CD4-positive, alpha-beta memory T cell (primary cell): ENCODE measurements at regions not wholly inside any gene's neighbourhood (a gene's known extent, or its start where the extent isn't known, plus 50 kb on each side); places are given as distances from the start of the nearest gene placed in this dataset.

Experiments
- CTCF ChIA-PET: fragments of 350-600 bp; sonication (Branson Sonifier 250); formaldehyde crosslinking; loops from one replicate; lab custom pipeline; 2021; ENCODE audit warnings: inconsistent platforms; ENCODE audit not compliant: partially characterized antibody; lab: Charles Lee
- POLR2A ChIA-PET: fragments of 350-600 bp; sonication (Branson Sonifier 250); formaldehyde crosslinking; loops from one replicate; lab custom pipeline; 2021; ENCODE audit not compliant: partially characterized antibody; lab: Charles Lee
- DNase-seq, 5 donors: peaks; one replicate each; pipeline versions ENCODE4 v3.0.0 to v3.0.0-alpha.2; 2020 to 2022; ENCODE audit warnings: mixed read lengths in 1 of 5
- H3K27ac ChIP-seq: one replicate; pipeline ENCODE4 v1.7.0; 2013; ENCODE audit warnings: low read depth, low read length
- H3K27me3 ChIP-seq: 2 replicates; pipeline ENCODE4 v1.7.0; 2013; ENCODE audit warnings: mild to moderate bottlenecking, low read length, moderate library complexity; ENCODE audit not compliant: insufficient read depth
- H3K36me3 ChIP-seq: 2 replicates; pipeline ENCODE4 v1.7.0; 2013; ENCODE audit warnings: mild to moderate bottlenecking, low read length, moderate library complexity; ENCODE audit not compliant: insufficient read depth
- H3K4me1 ChIP-seq: 2 replicates; pipeline ENCODE4 v1.7.0; 2013; ENCODE audit warnings: mild to moderate bottlenecking, low read length, moderate library complexity; ENCODE audit not compliant: insufficient read depth
- H3K4me3 ChIP-seq, 2 donors: one replicate each; pipeline ENCODE4 v1.7.0; 2013; ENCODE audit warnings: low read length in 2 of 2, mild to moderate bottlenecking in 1 of 2
- H3K9me3 ChIP-seq, 2 donors: one replicate each; pipeline ENCODE4 v1.7.0; 2013; ENCODE audit warnings: low read length in 2 of 2, control low read depth in 1 of 2; ENCODE audit not compliant: control insufficient read depth in 1 of 2
- H3K27ac Mint-ChIP-seq, 7 donors: one replicate each; pipeline ENCODE4 v1.8.0; 2020 to 2021; ENCODE audit warnings: mixed read lengths in 7 of 7, mild to moderate bottlenecking in 6 of 7, inconsistent platforms in 3 of 7, moderate library complexity in 3 of 7
- H3K27me3 Mint-ChIP-seq, 2 donors: one replicate each; pipeline ENCODE4 v1.8.0; 2020 to 2021; ENCODE audit warnings: mixed read lengths in 2 of 2
- H3K36me3 Mint-ChIP-seq, 2 donors: one replicate each; pipeline ENCODE4 v1.8.0; 2020 to 2021; ENCODE audit warnings: mixed read lengths in 2 of 2, inconsistent platforms in 1 of 2, mild to moderate bottlenecking in 1 of 2
- H3K4me1 Mint-ChIP-seq, 4 donors: one replicate each; pipeline ENCODE4 v1.8.0; 2020 to 2021; ENCODE audit warnings: mixed read lengths in 4 of 4, mild to moderate bottlenecking in 1 of 4
- H3K4me3 Mint-ChIP-seq, 8 donors: one replicate each; pipeline ENCODE4 v1.8.0; 2020 to 2021; ENCODE audit warnings: mixed read lengths in 8 of 8, mild to moderate bottlenecking in 7 of 8, moderate library complexity in 6 of 8, inconsistent platforms in 3 of 8
- H3K9me3 Mint-ChIP-seq, 8 donors: one replicate each; pipeline ENCODE4 v1.8.0; 2020 to 2021; ENCODE audit warnings: mixed read lengths in 8 of 8, mild to moderate bottlenecking in 5 of 8, inconsistent platforms in 3 of 8, moderate library complexity in 1 of 8
- intact Hi-C: fragments of 100-400 bp; cut with micrococcal nuclease; formaldehyde crosslinking; loops from one replicate; pipeline ENCODE4 v1.15.1; 2023

DNA sequence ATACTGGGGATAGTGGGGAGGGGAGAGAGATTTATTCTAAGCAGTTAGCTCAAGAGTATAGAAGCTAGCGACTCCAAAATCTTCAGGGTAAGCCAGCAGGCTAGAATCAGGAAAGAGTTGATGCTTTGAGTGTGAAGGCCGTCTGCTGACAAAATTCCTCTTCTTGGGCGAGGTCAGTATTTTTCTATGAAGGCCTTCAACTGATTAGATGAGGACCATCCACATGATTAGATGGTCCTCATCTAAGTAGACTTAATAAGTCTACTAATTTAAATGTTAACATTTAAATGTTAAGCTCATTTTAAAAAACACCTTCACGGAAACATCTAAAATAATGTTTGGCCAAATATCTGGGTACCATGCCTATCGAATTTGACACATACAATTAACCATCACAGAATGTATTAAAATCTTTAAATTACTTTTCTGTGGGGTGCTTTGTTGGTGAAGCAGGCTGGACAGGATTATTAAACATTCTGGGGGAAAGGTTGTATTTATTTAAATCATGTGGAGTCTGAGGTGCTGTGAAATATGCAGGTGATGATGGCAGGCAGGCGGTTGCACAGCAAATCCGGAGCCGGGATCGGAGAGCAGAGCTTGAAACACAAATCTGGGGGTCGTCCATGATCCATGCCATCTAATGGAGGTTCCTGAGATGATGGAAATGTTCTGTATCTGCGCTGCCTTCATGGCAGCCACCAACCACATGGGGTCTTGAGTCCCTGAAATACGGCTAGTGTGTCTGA, 49.8 kb upstream of the ADORA2B start:
- H3K27ac Mint-ChIP-seq, result no peak overlapping the region
- no peak overlapping the region for H3K27ac ChIP-seq
- intact Hi-C loops, result no loop called here
- ChIA-PET CTCF (no interaction called here), POLR2A (no interaction called here)
- H3K4me1 Mint-ChIP-seq, result peaks cover 10 to 28% (median 11%) of the 10 kb centered on the region in 4 donors
- H3K4me3 ChIP-seq, result no peak overlapping the region
- H3K4me3 Mint-ChIP-seq, result no peak overlapping the region
- H3K4me1 ChIP-seq, result peaks cover 9% of the 10 kb centered on the region
- H3K9me3 Mint-ChIP-seq, result peaks cover 0 to 2% (median 0%) of the 10 kb centered on the region in 8 donors
- H3K27me3 Mint-ChIP-seq, result peaks cover 0 to 1% of the 10 kb centered on the region in 2 donors
- no peaks in the 10 kb centered on the region for H3K36me3 ChIP-seq
- no peaks in the 10 kb centered on the region for H3K9me3 ChIP-seq
- H3K36me3 Mint-ChIP-seq, result no peaks in the 10 kb centered on the region
- no peaks in the 10 kb centered on the region for H3K27me3 ChIP-seq
- no peak for DNase-seq
